ENCODE measurements at regions not wholly inside any gene's neighbourhood (a gene's known extent, or its start where the extent isn't known, plus 50 kb on each side); places are given as distances from the start of the nearest gene placed in this dataset.
"Not testable (repeated sequence)": the region's sequence is repeated elsewhere in the genome, so short reads cannot be mapped to it uniquely, and the experiment has no call there.

DNA sequence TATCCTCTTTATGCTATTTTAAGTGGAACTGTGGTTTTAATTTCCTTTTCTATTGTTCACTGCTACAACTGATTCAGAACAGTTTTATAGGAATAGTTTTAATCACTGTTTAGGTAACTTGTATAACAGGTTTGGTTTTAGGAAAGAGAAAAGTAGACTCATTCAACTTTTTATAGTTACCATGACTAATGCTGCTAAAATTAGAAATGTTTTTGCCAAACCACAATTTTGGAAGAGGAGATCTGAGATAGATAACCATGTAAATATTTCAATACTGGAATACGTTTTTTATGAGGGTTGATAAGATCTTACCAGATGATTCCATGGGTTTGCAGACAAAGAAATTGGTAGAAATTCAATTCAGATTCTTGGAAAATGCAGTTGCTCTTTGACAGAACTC is 404.6 kb upstream of the ARRDC3 start:
- DNase-seq (ENCODE audit: low spot score), result no peak
- TF ChIP-seq, protein P1, sequence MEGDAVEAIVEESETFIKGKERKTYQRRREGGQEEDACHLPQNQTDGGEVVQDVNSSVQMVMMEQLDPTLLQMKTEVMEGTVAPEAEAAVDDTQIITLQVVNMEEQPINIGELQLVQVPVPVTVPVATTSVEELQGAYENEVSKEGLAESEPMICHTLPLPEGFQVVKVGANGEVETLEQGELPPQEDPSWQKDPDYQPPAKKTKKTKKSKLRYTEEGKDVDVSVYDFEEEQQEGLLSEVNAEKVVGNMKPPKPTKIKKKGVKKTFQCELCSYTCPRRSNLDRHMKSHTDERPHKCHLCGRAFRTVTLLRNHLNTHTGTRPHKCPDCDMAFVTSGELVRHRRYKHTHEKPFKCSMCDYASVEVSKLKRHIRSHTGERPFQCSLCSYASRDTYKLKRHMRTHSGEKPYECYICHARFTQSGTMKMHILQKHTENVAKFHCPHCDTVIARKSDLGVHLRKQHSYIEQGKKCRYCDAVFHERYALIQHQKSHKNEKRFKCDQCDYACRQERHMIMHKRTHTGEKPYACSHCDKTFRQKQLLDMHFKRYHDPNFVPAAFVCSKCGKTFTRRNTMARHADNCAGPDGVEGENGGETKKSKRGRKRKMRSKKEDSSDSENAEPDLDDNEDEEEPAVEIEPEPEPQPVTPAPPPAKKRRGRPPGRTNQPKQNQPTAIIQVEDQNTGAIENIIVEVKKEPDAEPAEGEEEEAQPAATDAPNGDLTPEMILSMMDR (IDR thresholded peaks at IDR 0.05; ENCODE audit: extremely low read depth, missing control alignments), result no peak

DNA sequence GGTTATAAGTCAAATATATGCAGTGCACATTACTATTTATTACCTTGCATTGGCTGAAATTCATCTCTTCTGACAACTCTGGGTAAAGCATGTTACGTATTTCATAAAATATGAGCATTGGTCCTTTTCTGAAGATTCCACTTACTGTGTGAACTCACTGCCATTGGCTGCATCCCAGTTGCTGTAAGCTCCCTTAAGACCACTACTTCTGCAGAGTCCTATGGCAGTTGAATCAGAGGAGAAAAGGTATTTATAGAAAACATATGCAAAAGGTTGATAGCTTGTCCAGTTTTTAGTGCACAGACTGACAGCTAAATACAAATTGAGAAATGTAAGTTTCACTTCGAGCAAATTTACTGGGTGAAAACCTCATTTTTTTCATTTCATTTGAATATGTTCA is 394.6 kb upstream of the ARRDC3 start:
- TF ChIP-seq, protein P1 (IDR thresholded peaks at IDR 0.05; ENCODE audit: extremely low read depth, missing control alignments), result no peak
- no peak for DNase-seq (ENCODE audit: low spot score)

DNA sequence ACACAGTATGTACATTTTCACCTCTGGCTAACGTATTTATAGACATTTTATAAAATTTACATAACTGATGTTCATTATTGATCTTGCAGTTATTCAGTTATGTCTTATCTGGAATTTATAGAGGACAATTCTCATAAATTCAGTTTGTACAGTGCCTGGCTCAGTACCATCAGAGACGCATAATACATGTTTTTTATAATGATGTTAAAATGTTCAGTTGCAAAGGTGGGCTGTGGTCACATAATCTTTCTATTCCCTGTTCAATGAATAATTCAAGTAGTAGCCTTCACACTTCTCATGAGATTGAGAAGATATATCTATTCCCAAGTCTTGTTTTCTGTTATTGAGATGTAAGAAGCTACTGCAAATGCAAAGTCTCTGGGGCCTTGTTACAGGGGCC is 393.1 kb upstream of the ARRDC3 start:
- DNase-seq (ENCODE audit: low spot score), result no peak
- TF ChIP-seq, protein P1 (IDR thresholded peaks at IDR 0.05; ENCODE audit: extremely low read depth, missing control alignments), result no peak

DNA sequence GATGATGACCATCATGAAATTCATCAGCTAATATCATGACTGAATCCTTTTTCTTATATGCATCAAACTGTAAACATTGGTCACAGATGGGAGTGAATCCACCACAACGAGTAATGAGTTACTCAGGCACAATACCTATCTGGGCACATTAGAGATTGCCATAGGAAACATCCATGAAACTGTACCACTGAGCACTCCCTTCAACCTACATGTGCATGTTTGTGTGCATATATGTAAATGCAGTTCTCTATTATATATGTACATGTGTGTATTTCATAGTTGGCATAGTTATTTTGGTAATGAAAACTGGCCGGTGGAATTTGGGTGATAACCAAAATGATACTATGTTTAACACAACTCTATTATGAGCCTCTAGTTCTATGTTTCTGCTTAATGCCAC is 387.3 kb upstream of the ARRDC3 start:
- TF ChIP-seq, protein P1 (IDR thresholded peaks at IDR 0.05; ENCODE audit: extremely low read depth, missing control alignments), result no peak

DNA sequence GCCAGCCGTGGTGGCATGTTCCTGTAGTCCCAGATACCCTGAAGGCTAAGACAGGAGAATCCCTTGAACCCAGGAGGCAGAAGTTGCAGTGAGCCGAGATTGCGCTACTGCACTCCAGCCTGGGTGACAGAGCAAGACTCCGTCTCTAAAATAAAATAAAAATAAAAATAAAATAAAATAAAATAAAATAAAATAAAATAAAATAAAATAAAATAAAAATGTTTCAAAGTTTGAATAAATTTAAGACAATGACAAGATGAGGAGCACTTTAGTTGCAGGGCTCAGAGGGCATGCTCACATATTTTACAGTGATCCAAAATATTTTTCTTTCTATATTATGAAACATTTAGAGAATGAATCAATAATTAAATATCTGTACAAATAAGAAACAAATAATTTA is 374.3 kb upstream of the ARRDC3 start:
- DNase-seq (ENCODE audit: low spot score), result not testable (repeated sequence)

More for the DNA sequence above, 387.3 kb upstream of the ARRDC3 start:
- no peak for DNase-seq (ENCODE audit: low spot score)

DNA sequence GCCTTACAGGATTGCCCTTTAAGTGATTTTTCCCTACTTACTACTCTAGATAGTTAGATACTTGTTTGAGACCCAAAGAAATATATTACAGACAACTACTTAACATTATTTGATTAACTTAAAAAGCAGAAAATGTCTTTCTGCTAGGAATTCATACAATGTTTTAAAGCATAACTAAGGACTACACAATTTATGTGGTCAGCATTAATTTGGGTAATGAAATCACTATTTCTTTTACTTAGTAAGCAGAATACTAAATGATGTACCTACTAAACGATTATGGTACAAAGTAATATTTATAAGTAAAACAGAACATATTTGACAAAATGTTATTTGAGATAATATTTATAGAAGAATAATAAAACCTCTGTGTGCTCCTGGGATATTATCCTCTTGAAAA is 371.9 kb upstream of the ARRDC3 start:
- no peak for DNase-seq (ENCODE audit: low spot score)
- TF ChIP-seq, protein P1 (IDR thresholded peaks at IDR 0.05; ENCODE audit: extremely low read depth, missing control alignments), result no peak

DNA sequence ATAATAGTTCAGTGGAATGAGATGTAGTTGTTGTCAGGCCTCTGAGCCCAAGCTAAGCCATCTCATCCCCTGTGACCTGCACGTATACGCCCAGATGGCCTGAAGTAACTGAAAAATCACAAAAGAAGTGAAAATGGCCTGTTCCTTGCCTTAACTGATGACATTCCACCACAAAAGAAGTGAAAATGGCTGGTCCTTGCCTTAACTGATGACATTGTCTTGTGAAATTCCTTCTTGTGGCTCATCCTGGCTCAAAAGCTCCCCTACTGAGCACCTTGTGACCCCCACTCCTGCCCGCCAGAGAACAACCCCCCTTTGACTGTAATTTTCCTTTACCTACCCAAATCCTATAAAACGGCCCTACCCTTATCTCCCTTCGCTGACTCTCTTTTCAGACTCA is 361.4 kb upstream of the ARRDC3 start:
- DNase-seq (ENCODE audit: low spot score), result not testable (repeated sequence)

- DNase-seq (ENCODE audit: low spot score), result no peak
These were observed 359.4 kb upstream of the ARRDC3 start for GRCh38 chr5:91742550-91742949.

More at GRCh38 chr5:91742550-91742949, 359.4 kb upstream of the ARRDC3 start:
- TF ChIP-seq, protein P1 (IDR thresholded peaks at IDR 0.05; ENCODE audit: extremely low read depth, missing control alignments), result no peak

Data from GM20000 (cell line).